ENCODE measurements at regions not wholly inside any gene's neighbourhood (a gene's known extent, or its start where the extent isn't known, plus 50 kb on each side); places are given as distances from the start of the nearest gene placed in this dataset.

DNA sequence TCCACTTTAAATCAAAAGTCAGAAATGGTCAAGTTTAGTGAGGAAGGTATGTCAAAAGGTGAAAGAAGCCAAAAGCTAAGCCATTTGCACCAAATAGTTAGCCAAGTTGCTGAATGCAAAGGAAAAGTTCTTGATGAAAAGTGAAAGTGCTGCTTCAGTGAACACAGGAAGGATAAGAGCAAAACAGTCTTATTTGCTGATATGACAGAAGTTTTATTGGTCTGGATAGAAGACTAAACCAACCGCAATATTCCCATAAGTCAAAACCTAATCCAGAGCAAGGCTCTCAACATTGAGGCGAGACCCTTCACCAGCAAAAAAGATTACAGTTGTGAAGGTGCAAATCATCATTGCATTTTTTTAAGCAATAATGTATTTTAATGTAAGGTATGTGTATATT is 496.5 kb upstream of the LRATD1 start:
- no peak for TF ChIP-seq SPI1 (IDR thresholded peaks at IDR 0.05; ENCODE audit: borderline replicate concordance, low read depth)
- no peak for TF ChIP-seq POLR2AphosphoS5 (IDR thresholded peaks at IDR 0.05; ENCODE audit: low read depth)
- TF ChIP-seq, protein P1, sequence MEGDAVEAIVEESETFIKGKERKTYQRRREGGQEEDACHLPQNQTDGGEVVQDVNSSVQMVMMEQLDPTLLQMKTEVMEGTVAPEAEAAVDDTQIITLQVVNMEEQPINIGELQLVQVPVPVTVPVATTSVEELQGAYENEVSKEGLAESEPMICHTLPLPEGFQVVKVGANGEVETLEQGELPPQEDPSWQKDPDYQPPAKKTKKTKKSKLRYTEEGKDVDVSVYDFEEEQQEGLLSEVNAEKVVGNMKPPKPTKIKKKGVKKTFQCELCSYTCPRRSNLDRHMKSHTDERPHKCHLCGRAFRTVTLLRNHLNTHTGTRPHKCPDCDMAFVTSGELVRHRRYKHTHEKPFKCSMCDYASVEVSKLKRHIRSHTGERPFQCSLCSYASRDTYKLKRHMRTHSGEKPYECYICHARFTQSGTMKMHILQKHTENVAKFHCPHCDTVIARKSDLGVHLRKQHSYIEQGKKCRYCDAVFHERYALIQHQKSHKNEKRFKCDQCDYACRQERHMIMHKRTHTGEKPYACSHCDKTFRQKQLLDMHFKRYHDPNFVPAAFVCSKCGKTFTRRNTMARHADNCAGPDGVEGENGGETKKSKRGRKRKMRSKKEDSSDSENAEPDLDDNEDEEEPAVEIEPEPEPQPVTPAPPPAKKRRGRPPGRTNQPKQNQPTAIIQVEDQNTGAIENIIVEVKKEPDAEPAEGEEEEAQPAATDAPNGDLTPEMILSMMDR (IDR thresholded peaks at IDR 0.05; ENCODE audit: insufficient read depth, low read length), result no peak
